Stimulated activated naive CD8-positive, alpha-beta T cell treated with anti-CD3 and anti-CD28 coated beads, Interleukin-15, Interleukin-2, amounts not matched to agents 100 U/mL and 50 U/mL, for 24 hours (primary cell): ENCODE measurements at regions not wholly inside any gene's neighbourhood (a gene's known extent, or its start where the extent isn't known, plus 50 kb on each side); places are given as distances from the start of the nearest gene placed in this dataset.
A peak's percentile ranks its signal among the peaks of the same experiment; 100 is the strongest.

Source experiments
- ATAC-seq: fragments of 150-1000 bp; cut with Tn5 transposase; one replicate; pipeline ENCODE4 v1.10.0; 2021
- DNase-seq: peaks from one replicate; pipeline ENCODE4 v3.0.0; 2021

- DNase-seq (no peak), ATAC-seq (no peak)
These were observed 247.3 kb downstream of the SIPA1L2 start for GRCh38 chr1:232382671-232383070.

- ATAC-seq, result no peak
- no peak for DNase-seq
These were observed 248.4 kb downstream of the SIPA1L2 start for GRCh38 chr1:232381394-232382100.

GRCh38 chr1:232380596-232380995, 249.3 kb downstream of the SIPA1L2 start:
- ATAC-seq, result no peak
- DNase-seq, result no peak

- DNase-seq (no peak), ATAC-seq (no peak)
These were observed 249.8 kb downstream of the SIPA1L2 start for GRCh38 chr1:232380131-232380530.

- ATAC-seq, result no peak
- no peak for DNase-seq
These were observed 250.9 kb downstream of the SIPA1L2 start for GRCh38 chr1:232379063-232379434.

- DNase-seq (no peak), ATAC-seq (no peak)
These were observed 251.5 kb downstream of the SIPA1L2 start for GRCh38 chr1:232378266-232379062.

GRCh38 chr1:232377494-232377770, 252.5 kb downstream of the SIPA1L2 start:
- DNase-seq, result peak; percentile 37
- peak; percentile 38 for ATAC-seq

- ATAC-seq (no peak), DNase-seq (no peak)
These were observed 253.1 kb downstream of the SIPA1L2 start for GRCh38 chr1:232376632-232377493.

- DNase-seq (no peak), ATAC-seq (no peak)
These were observed 257.0 kb downstream of the SIPA1L2 start for GRCh38 chr1:232372841-232373440.

- DNase-seq (no peak), ATAC-seq (no peak)
These were observed 257.5 kb downstream of the SIPA1L2 start for GRCh38 chr1:232372431-232372830.

- no peak for ATAC-seq
These were observed 260.3 kb downstream of the SIPA1L2 start for GRCh38 chr1:232369451-232370296.

GRCh38 chr1:232368821-232369321, 261.1 kb downstream of the SIPA1L2 start:
- DNase-seq (no peak), ATAC-seq (no peak)

More at GRCh38 chr1:232369451-232370296, 260.3 kb downstream of the SIPA1L2 start:
- no peak for DNase-seq

GRCh38 chr1:232367293-232367692, 262.6 kb downstream of the SIPA1L2 start:
- ATAC-seq (no peak), DNase-seq (no peak)

- ATAC-seq (no peak), DNase-seq (no peak)
These were observed 265.1 kb downstream of the SIPA1L2 start for GRCh38 chr1:232364654-232365382.

GRCh38 chr1:232363008-232363407, 266.9 kb downstream of the SIPA1L2 start:
- no peak for ATAC-seq
- DNase-seq, result no peak

- ATAC-seq (no peak), DNase-seq (no peak)
These were observed 272.5 kb downstream of the SIPA1L2 start for GRCh38 chr1:232357416-232357815.

- DNase-seq (no peak), ATAC-seq (no peak)
These were observed 274.5 kb downstream of the SIPA1L2 start for GRCh38 chr1:232355162-232356006.

GRCh38 chr1:232353001-232353400, 276.9 kb downstream of the SIPA1L2 start:
- ATAC-seq (no peak), DNase-seq (no peak)

- ATAC-seq, result no peak
- DNase-seq, result no peak
These were observed 277.6 kb downstream of the SIPA1L2 start for GRCh38 chr1:232352366-232352765.

GRCh38 chr1:232351335-232351734, 278.6 kb downstream of the SIPA1L2 start:
- DNase-seq, result no peak
- ATAC-seq, result no peak
